WTC11 (cell line): ENCODE measurements at regions not wholly inside any gene's neighbourhood (a gene's known extent, or its start where the extent isn't known, plus 50 kb on each side); places are given as distances from the start of the nearest gene placed in this dataset.
A peak's percentile ranks its signal among the peaks of the same experiment; 100 is the strongest.

Experiments used
- ATAC-seq: fragments of 200-7000 bp; cut with Tn5 transposase; 2 replicates; pipeline ENCODE4 v1.10.0; 2021; ENCODE audit warnings: mild to moderate bottlenecking, moderate library complexity
- CTCF ChIA-PET: fragments of 300-600 bp; sonication (Branson Sonifier 250); formaldehyde crosslinking; loops from one replicate; lab custom pipeline; 2021; ENCODE audit warnings: antibody characterized with exemption; lab: Charles Lee
- POLR2A ChIA-PET: fragments of 350-600 bp; sonication (Branson Sonifier 250); formaldehyde crosslinking; loops from one replicate; lab custom pipeline; 2021; ENCODE audit warnings: antibody characterized with exemption; lab: Charles Lee
- DNase-seq: peaks from one replicate; pipeline ENCODE4 v3.0.0; 2021; ENCODE audit warnings: low spot score
- H3K27ac Mint-ChIP-seq: 2 replicates; pipeline ENCODE4 v1.8.0; 2021; ENCODE audit warnings: mixed read lengths
- H3K27me3 Mint-ChIP-seq: 2 replicates; pipeline ENCODE4 v1.8.0; 2021; ENCODE audit warnings: low read depth, mild to moderate bottlenecking, moderate library complexity, mixed read lengths
- H3K36me3 Mint-ChIP-seq: 2 replicates; pipeline ENCODE4 v1.8.0; 2021; ENCODE audit warnings: mixed read lengths
- H3K4me1 Mint-ChIP-seq: 2 replicates; pipeline ENCODE4 v1.8.0; 2022; ENCODE audit warnings: mixed read lengths
- H3K4me3 Mint-ChIP-seq: 2 replicates; pipeline ENCODE4 v1.8.0; 2021; ENCODE audit warnings: mild to moderate bottlenecking, moderate library complexity, mixed read lengths
- H3K9me3 Mint-ChIP-seq: 2 replicates; pipeline ENCODE4 v1.8.0; 2021; ENCODE audit warnings: mixed read lengths
- AFF4 ChIP-seq: sonication (generic); formaldehyde crosslinking; IDR thresholded peaks from 2 replicates; pipeline ENCODE4 v1.8.1; 2023; ENCODE audit warnings: mild to moderate bottlenecking, missing genetic modification reagents, borderline replicate concordance
- CDX4 ChIP-seq: fragments of 250-450 bp; sonication (Bioruptor Pico); IDR thresholded peaks from 2 replicates; pipeline ENCODE4 v1.9.0; 2021; ENCODE audit warnings: moderate library complexity, mild to moderate bottlenecking, inconsistent platforms, borderline replicate concordance
- E2F1 ChIP-seq: sonication (generic); formaldehyde crosslinking; IDR thresholded peaks from 2 replicates; pipeline ENCODE4 v1.8.0; 2022; ENCODE audit warnings: mild to moderate bottlenecking, missing genetic modification reagents
- ESRRA ChIP-seq: sonication (generic); formaldehyde crosslinking; IDR thresholded peaks from 2 replicates; pipeline ENCODE4 v1.8.1; 2022; ENCODE audit warnings: mild to moderate bottlenecking, missing genetic modification reagents, borderline replicate concordance
- ETV6 ChIP-seq: sonication (generic); formaldehyde crosslinking; IDR thresholded peaks from 2 replicates; pipeline ENCODE4 v1.8.1; 2022; ENCODE audit warnings: mild to moderate bottlenecking, missing genetic modification reagents
- FOXJ3 ChIP-seq: sonication (generic); formaldehyde crosslinking; IDR thresholded peaks from 2 replicates; pipeline ENCODE4 v1.9.0; 2021; ENCODE audit warnings: missing genetic modification reagents, mild to moderate bottlenecking, borderline replicate concordance
- JAZF1 ChIP-seq: fragments of 250-450 bp; sonication (Bioruptor Pico); IDR thresholded peaks from 2 replicates; pipeline ENCODE4 v1.9.0; 2021; ENCODE audit warnings: moderate library complexity, mild to moderate bottlenecking, inconsistent platforms
- KAT7 ChIP-seq: sonication (generic); formaldehyde crosslinking; IDR thresholded peaks from 2 replicates; pipeline ENCODE4 v1.8.1; 2023; ENCODE audit warnings: missing genetic modification reagents, mild to moderate bottlenecking, borderline replicate concordance
- MAX ChIP-seq: sonication (generic); formaldehyde crosslinking; IDR thresholded peaks from 2 replicates; pipeline ENCODE4 v1.8.0; 2022; ENCODE audit warnings: mild to moderate bottlenecking, missing genetic modification reagents
- MLX ChIP-seq: sonication (generic); formaldehyde crosslinking; IDR thresholded peaks from 2 replicates; pipeline ENCODE4 v1.8.1; 2023; ENCODE audit warnings: mild to moderate bottlenecking, missing genetic modification reagents, moderate library complexity
- PRRX2 ChIP-seq: fragments of 250-450 bp; sonication (Bioruptor Pico); IDR thresholded peaks from 2 replicates; pipeline ENCODE4 v1.8.0; 2021; ENCODE audit warnings: mild to moderate bottlenecking
- SMAD3 ChIP-seq: sonication (generic); formaldehyde crosslinking; IDR thresholded peaks from 2 replicates; pipeline ENCODE4 v1.8.0; 2022; ENCODE audit warnings: missing genetic modification reagents, mild to moderate bottlenecking, borderline replicate concordance
- SP1 ChIP-seq: sonication (generic); formaldehyde crosslinking; conservative IDR thresholded peaks from 2 replicates; pipeline ENCODE4 v1.8.1; 2022; ENCODE audit warnings: missing genetic modification reagents
- USF1 ChIP-seq: sonication (generic); formaldehyde crosslinking; IDR thresholded peaks from 2 replicates; pipeline ENCODE4 v1.8.0; 2022; ENCODE audit warnings: mild to moderate bottlenecking, missing genetic modification reagents
- ZNF423 ChIP-seq: fragments of 250-450 bp; sonication (Bioruptor Pico); IDR thresholded peaks from 2 replicates; pipeline ENCODE4 v2.1.2; 2022; ENCODE audit warnings: mild to moderate bottlenecking, moderate library complexity
- ZNF425 ChIP-seq: fragments of 250-450 bp; sonication (Bioruptor Pico); conservative IDR thresholded peaks from 2 replicates; pipeline ENCODE4 v1.9.0; 2021; ENCODE audit warnings: mild to moderate bottlenecking
- ZNF512 ChIP-seq: sonication (generic); formaldehyde crosslinking; IDR thresholded peaks from 2 replicates; pipeline ENCODE4 v1.8.1; 2022; ENCODE audit warnings: missing genetic modification reagents, borderline replicate concordance

- POLR2A ChIA-PET = no interaction called here
- no peak for TF ChIP-seq KAT7 (CRISPR knock-in tag)
- no peak for TF ChIP-seq ZNF512 (CRISPR knock-in tag)
- TF ChIP-seq ZNF425 (CRISPR knock-in tag) = no peak
- TF ChIP-seq CDX4 (CRISPR knock-in tag) = no peak
- TF ChIP-seq JAZF1 (CRISPR knock-in tag) = no peak
- TF ChIP-seq ESRRA (CRISPR knock-in tag) = no peak
- no peak for TF ChIP-seq FOXJ3 (CRISPR knock-in tag)
- TF ChIP-seq MAX (CRISPR knock-in tag) = no peak
- no peak for TF ChIP-seq SP1
Measured at GRCh38 chr2:221844212-221845020, 272.3 kb upstream of the EPHA4 start.

GRCh38 chr2:221836095-221836494 is 264.0 kb upstream of the EPHA4 start:
- Mint-ChIP-seq H3K27ac (no peak overlapping the region), H3K27me3 (no peaks in the 10 kb centered on the region; the same call in 1 of the 2 replicates), H3K9me3 (peaks cover 8% of the 10 kb centered on the region), H3K36me3 (no peaks in the 10 kb centered on the region), H3K4me1 (peaks cover 6% of the 10 kb centered on the region), H3K4me3 (no peak overlapping the region)
- CTCF ChIA-PET = no interaction called here
- DNase-seq (no peak), ATAC-seq (no peak)
- TF ChIP-seq SMAD3 (CRISPR knock-in tag) = no peak
- no peak for TF ChIP-seq CDX4 (CRISPR knock-in tag)
- no peak for TF ChIP-seq ETV6 (CRISPR knock-in tag)
- TF ChIP-seq E2F1 = no peak
- TF ChIP-seq MLX = no peak
- no peak for TF ChIP-seq ZNF423 (CRISPR knock-in tag)
- TF ChIP-seq SP1 = no peak
- no peak for TF ChIP-seq PRRX2
- TF ChIP-seq AFF4 (CRISPR knock-in tag) = no peak
- TF ChIP-seq USF1 = no peak
- POLR2A ChIA-PET = no interaction called here

More at GRCh38 chr2:221844212-221845020, 272.3 kb upstream of the EPHA4 start:
- no peak overlapping the region for H3K4me3 Mint-ChIP-seq
- DNase-seq = no peak
- H3K27ac Mint-ChIP-seq = peak overlapping the region; percentile 57; the same call in 1 of the 2 replicates
- H3K27me3 Mint-ChIP-seq = no peaks in the 10 kb centered on the region
- no peaks in the 10 kb centered on the region for H3K36me3 Mint-ChIP-seq
- CTCF ChIA-PET = no interaction called here
- no peaks in the 10 kb centered on the region for H3K9me3 Mint-ChIP-seq
- ATAC-seq = no peak
- peaks cover 10% of the 10 kb centered on the region for H3K4me1 Mint-ChIP-seq
